ENCODE measurements at regions not wholly inside any gene's neighbourhood (a gene's known extent, or its start where the extent isn't known, plus 50 kb on each side); places are given as distances from the start of the nearest gene placed in this dataset.

- no peak for DNase-seq (ENCODE audit: low read depth in 2 of 3, low spot score in 2 of 3)
Observed at GRCh38 chr15:94057305-94057704, 174.1 kb upstream of the MCTP2 start.

GRCh38 chr15:94056314-94056713 is 175.0 kb upstream of the MCTP2 start:
- DNase-seq (ENCODE audit: low read depth in 2 of 3, low spot score in 2 of 3), result no peak

DNA sequence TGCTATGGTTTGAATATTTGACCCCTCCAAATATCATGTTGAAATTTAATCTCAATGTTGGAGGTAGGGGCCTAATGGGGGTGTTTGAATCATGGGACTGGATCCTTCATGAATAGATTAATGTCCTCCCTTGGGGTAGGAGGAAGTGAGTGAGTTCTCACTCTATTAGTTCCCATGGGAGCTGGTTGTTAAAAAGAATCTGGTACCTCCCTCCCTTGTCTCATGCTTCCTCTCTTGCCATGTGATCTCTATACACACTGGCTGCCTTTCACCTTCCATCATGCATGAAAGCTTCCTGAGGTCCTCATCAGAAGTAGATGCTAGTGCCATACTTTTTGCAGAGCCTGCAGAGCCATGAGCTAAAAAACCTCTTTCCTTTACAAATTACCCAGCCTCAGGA is 177.7 kb upstream of the MCTP2 start:
- no peak for DNase-seq (ENCODE audit: low read depth in 2 of 3, low spot score in 2 of 3)

DNA sequence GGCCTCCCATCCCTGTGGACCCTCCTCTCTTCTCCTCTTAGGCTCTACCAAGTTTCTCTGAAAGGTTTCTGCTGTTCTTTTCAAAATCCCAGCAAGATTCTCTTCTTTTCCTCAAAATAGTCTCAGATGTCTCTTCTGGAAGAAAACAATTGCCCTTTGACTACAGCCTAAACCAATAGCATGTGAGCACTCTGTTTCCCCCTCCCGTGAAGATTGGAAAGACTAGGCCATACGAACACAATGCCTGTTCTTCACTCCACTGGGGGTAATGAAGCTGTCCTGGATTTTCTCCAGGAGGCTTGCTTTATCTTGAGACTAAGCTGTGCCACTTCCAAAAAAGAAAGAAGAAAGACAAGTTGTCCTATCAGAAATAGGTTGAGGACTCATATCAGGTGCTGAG is 178.7 kb upstream of the MCTP2 start:
- no peak for DNase-seq (ENCODE audit: low read depth in 2 of 3, low spot score in 2 of 3)

DNA sequence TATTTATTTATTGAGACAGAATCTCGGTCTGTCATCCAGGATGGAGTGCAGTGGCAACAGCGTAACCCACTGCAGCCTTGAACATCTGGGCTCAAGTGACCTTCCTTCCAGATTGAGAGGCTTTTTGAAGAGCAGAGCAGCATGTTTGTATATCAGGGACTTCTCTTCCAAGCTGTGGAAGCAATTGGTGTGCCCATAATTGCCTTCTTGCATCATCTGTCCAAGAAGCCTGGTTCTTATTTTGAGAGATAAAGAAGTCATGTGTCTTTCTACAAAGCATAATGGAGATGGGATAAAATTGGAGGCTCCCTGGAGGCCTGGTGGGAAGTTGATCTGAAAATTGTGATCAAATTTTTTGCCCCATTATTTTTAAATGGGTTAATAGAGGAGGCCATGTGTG is 183.8 kb upstream of the MCTP2 start:
- DNase-seq (ENCODE audit: low read depth in 2 of 3, low spot score in 2 of 3), result no peak

GRCh38 chr15:94042180-94042928 is 189.0 kb upstream of the MCTP2 start:
- no peak for DNase-seq (ENCODE audit: low read depth in 2 of 3, low spot score in 2 of 3)

DNA sequence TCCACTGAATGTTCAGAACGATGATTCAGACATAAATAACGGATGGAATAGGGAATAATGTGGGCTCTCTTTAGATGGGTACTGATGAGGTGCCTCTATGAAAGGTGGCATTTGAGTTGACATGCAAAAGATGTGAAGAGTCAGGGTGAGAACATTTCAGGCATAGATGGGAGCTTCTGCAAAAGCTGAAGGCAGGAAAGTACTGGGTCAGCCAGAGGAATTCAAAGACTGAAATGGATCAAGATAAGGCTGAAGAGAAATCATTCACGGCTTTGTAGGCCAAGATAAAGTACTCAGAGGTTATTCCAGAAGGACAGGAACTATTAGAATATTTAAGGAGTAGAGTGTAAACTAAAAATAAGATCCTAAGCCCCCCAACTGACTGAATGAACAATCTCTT is 189.6 kb upstream of the MCTP2 start:
- no peak for DNase-seq (ENCODE audit: low read depth in 2 of 3, low spot score in 2 of 3)

- DNase-seq (ENCODE audit: low read depth in 2 of 3, low spot score in 2 of 3), result no peak
Observed at GRCh38 chr15:94040541-94041248, 190.7 kb upstream of the MCTP2 start.

DNA sequence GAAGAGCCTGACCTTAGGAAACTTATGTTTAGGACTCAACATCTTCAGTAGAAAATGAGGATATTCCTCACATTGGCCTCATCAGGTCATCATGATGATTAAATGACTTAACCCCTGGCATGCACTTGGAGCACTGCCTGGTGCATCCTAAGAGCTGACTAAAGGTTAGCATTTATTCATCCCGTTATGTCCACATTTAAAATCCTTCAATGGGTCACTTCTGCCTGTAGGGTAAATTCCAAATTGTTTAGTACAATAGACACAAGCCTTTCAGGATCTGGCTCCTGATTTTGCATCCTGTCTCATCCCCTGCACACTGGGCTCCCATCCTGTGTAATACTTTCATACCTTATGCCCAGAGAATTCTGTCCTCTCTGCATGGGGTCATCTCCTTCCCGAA is 195.2 kb upstream of the MCTP2 start:
- no peak for DNase-seq (ENCODE audit: low read depth in 2 of 3, low spot score in 2 of 3)

- no peak for DNase-seq (ENCODE audit: low read depth in 2 of 3, low spot score in 2 of 3)
Observed at GRCh38 chr15:94033683-94034020, 197.7 kb upstream of the MCTP2 start.

DNA sequence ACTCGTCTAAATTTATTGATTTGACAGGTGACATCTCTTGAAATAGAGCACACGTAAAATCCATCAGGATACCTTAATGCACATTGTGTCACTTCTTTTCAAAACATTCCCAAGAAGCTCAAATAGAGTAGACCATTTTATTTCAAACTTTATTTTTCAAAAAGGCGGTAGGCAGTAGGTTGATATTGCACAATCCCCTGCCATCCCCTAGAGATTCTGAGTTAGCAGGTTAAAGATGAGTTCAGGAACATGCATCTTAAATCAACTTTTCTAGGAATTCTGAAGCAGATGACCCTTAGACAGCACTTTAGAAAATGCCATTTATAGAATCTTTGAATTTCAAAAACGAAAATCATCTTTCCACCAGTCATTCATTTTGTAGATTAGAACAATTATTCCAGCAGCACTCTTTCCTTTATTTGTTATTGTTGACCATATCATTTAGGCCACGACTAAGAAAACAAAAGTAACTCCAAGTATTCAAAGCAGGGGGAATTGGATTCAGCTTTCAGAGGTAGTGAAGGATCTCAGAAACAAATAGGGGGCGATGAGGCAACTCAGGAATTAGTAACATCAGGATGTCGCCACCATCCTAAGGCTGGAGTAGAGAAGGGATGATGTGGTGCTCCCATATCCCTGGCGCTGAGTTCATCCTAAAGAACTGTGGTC is 198.2 kb upstream of the MCTP2 start:
- DNase-seq (ENCODE audit: low read depth in 2 of 3, low spot score in 2 of 3), result no peak

- DNase-seq (ENCODE audit: low read depth in 2 of 3, low spot score in 2 of 3), result no peak
Observed at GRCh38 chr15:94032571-94032970, 198.8 kb upstream of the MCTP2 start.

GRCh38 chr15:94031072-94031471 is 200.3 kb upstream of the MCTP2 start:
- DNase-seq (ENCODE audit: low read depth in 2 of 3, low spot score in 2 of 3), result no peak

DNA sequence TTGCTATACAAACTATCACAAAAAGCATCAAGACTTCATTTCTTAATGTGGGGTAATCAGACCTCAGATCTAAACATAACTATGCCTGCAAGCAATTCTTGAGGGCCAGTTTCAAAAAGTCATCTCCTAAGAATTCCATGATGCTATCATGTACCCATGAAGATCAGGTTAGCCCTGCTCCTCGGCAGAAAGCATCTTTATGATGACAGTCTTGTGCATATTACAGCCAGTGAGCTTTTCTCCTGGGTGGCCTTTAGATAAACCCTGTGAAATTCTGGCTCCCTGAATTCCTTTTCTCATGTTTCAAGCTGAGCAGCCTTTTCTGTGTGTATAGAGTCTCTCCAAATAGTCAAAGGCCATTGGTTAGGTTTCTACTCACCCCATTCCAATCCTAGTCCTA is 201.9 kb upstream of the MCTP2 start:
- DNase-seq (ENCODE audit: low read depth in 2 of 3, low spot score in 2 of 3), result no peak

DNA sequence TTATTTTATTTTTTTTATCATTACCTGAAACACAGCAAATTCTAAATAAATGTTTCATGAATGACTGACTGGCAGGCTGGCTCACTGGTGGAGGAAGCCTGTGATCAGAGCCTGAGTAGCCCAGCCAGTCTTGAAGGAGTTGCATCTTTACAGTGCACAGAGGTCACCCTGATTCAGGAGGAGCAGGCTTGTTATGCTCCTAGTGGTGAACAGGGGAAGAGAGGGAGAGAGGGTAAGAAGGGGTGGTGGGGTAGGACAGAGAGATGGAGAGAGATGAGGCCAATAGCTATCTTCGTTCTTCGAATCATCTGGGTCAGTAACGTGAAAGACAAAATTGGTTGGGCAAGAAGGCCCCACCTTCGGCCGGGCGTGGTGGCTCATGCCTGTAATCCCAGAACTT is 202.6 kb upstream of the MCTP2 start:
- DNase-seq (ENCODE audit: low read depth in 2 of 3, low spot score in 2 of 3), result no peak

GRCh38 chr15:94028121-94028520 is 203.2 kb upstream of the MCTP2 start:
- no peak for DNase-seq (ENCODE audit: low read depth in 2 of 3, low spot score in 2 of 3)

- no peak for DNase-seq (ENCODE audit: low read depth in 2 of 3, low spot score in 2 of 3)
Observed at GRCh38 chr15:94027581-94027980, 203.8 kb upstream of the MCTP2 start.

DNA sequence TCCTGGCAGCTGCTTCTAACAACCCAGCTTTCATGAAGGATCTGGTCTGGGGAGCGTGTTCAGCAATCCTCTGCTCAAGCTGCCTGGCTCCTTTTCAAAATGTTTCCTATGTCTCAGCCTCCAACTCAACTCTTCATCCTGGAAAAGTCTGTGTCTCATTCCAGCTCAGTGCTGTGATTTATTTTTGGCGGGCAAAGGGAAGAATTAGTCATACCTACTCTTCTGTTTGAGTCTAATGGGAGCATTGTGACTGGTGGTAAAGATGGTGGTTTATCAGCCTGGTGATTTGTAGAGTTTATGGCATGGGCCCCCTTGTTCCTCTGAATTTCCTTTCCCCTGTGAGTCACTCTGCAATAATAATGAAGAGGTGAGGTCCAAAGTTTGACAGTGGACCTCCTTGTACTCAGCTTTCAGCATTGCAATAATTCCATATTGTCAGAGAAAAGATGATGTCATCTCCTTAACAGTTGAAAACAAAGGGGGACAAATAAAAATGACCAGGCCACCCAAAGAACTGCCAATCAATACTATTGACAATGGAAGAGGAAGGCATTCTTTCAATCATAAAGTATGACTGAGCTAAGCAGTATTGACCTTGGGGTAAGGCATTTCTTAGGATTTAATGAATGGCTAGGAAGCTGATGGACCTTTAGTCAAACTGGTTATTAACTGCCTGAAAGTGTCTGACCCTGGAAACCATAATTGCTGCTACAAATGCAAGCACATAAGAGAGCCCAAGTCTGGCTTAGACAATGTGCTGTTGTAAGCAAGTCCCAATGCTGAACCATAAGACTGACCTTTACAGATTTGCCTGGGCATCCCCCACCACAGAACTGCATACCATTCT is 204.7 kb upstream of the MCTP2 start:
- no peak for DNase-seq (ENCODE audit: low read depth in 2 of 3, low spot score in 2 of 3)

DNA sequence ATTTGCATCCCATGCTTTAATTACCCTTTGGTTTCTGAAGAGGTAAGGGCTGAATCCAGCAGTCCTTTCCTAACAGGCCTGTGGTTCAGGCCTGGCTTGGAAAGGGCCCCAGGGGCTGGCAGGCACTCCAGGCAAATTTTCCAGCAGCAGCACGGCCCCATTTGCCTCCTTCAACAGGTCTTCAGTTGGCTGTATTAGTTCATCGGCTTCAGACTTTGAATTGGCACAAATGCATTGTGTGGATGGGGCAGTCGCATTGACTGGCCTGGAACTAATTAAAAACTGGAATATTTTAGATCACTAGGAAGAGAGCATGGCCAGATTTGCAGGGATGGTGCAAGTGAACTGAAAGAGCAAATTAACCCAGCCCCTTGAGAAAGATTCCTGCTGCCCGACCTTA is 207.8 kb upstream of the MCTP2 start:
- DNase-seq (ENCODE audit: low read depth in 2 of 3, low spot score in 2 of 3), result no peak

GRCh38 chr15:94021621-94022320 is 209.6 kb upstream of the MCTP2 start:
- DNase-seq (ENCODE audit: low read depth in 2 of 3, low spot score in 2 of 3), result no peak

- DNase-seq (ENCODE audit: low read depth in 2 of 3, low spot score in 2 of 3), result no peak
Observed at GRCh38 chr15:94019062-94019461, 212.3 kb upstream of the MCTP2 start.
